H9 (cell line): ENCODE measurements at regions not wholly inside any gene's neighbourhood (a gene's known extent, or its start where the extent isn't known, plus 50 kb on each side); places are given as distances from the start of the nearest gene placed in this dataset.

ENCODE experiments used
- DNase-seq: peaks from one replicate; pipeline ENCODE4 v3.0.0-alpha.2; 2017
- H2AFZ ChIP-seq: one replicate; pipeline ENCODE4 v1.6.1; 2013; ENCODE audit warnings: mild to moderate bottlenecking, low read length, control low read depth, moderate library complexity
- H2AK5ac ChIP-seq: 2 replicates; pipeline ENCODE4 v1.6.1; 2013; ENCODE audit warnings: low read length, control low read depth, mixed read lengths; ENCODE audit not compliant: insufficient read length
- H2BK120ac ChIP-seq: one replicate; pipeline ENCODE4 v1.6.1; 2013; ENCODE audit warnings: low read depth, mild to moderate bottlenecking, low read length, control low read depth, inconsistent platforms; ENCODE audit not compliant: poor library complexity, severe bottlenecking
- H2BK12ac ChIP-seq: 2 replicates; pipeline ENCODE4 v1.6.1; 2013; ENCODE audit warnings: low read length, control low read depth, mixed read lengths, low read depth; ENCODE audit not compliant: insufficient read length
- H2BK15ac ChIP-seq: 2 replicates; pipeline ENCODE4 v1.6.1; 2013; ENCODE audit warnings: low read depth, low read length, control low read depth
- H2BK20ac ChIP-seq: one replicate; pipeline ENCODE4 v1.6.1; 2013; ENCODE audit warnings: low read depth, mild to moderate bottlenecking, low read length, control low read depth, inconsistent platforms; ENCODE audit not compliant: poor library complexity, severe bottlenecking
- H2BK5ac ChIP-seq: 2 replicates; pipeline ENCODE4 v1.6.1; 2013; ENCODE audit warnings: low read length, control low read depth, mixed read lengths; ENCODE audit not compliant: insufficient read length
- H3K14ac ChIP-seq: 2 replicates; pipeline ENCODE4 v1.6.1; 2013; ENCODE audit warnings: low read length, control low read depth; ENCODE audit not compliant: insufficient read depth
- H3K18ac ChIP-seq: 2 replicates; pipeline ENCODE4 v1.6.1; 2013; ENCODE audit warnings: low read depth, mild to moderate bottlenecking, mixed read lengths, low read length, control low read depth; ENCODE audit not compliant: insufficient read length
- H3K23ac ChIP-seq: 2 replicates; pipeline ENCODE4 v1.6.1; 2013; ENCODE audit warnings: low read length, control low read depth, mixed read lengths, low read depth; ENCODE audit not compliant: insufficient read length
- H3K23me2 ChIP-seq: 2 replicates; pipeline ENCODE4 v1.6.1; 2013; ENCODE audit warnings: low read depth, mild to moderate bottlenecking, mixed read lengths, low read length, control low read depth; ENCODE audit not compliant: insufficient read length, poor library complexity, severe bottlenecking
- H3K27ac ChIP-seq: 2 replicates; pipeline ENCODE4 v1.5.1; 2013; ENCODE audit warnings: low read length, control low read depth, mixed read lengths, low read depth; ENCODE audit not compliant: insufficient read length
- H3K27me3 ChIP-seq: 2 replicates; pipeline ENCODE4 v1.6.1; 2013; ENCODE audit warnings: low read length, control low read depth, inconsistent platforms; ENCODE audit not compliant: insufficient read depth
- H3K4ac ChIP-seq: 2 replicates; pipeline ENCODE4 v1.6.1; 2013; ENCODE audit warnings: low read depth, mild to moderate bottlenecking, control low read depth, inconsistent platforms, low read length, moderate library complexity
- H3K4me1 ChIP-seq: 2 replicates; pipeline ENCODE4 v1.6.1; 2013; ENCODE audit warnings: low read length, control low read depth, inconsistent platforms; ENCODE audit not compliant: insufficient read depth
- H3K4me2 ChIP-seq: 2 replicates; pipeline ENCODE4 v1.6.1; 2013; ENCODE audit warnings: low read length, control low read depth, mixed read lengths; ENCODE audit not compliant: insufficient read length, insufficient read depth
- H3K56ac ChIP-seq: 2 replicates; pipeline ENCODE4 v1.6.1; 2013; ENCODE audit warnings: low read depth, mild to moderate bottlenecking, mixed read lengths, low read length, control low read depth; ENCODE audit not compliant: insufficient read length
- H3K79me1 ChIP-seq: 2 replicates; pipeline ENCODE4 v1.6.1; 2013; ENCODE audit warnings: low read depth, mild to moderate bottlenecking, moderate library complexity, low read length, control low read depth, inconsistent platforms; ENCODE audit not compliant: insufficient read depth, poor library complexity, severe bottlenecking
- H3K79me2 ChIP-seq: 2 replicates; pipeline ENCODE4 v1.6.1; 2013; ENCODE audit warnings: low read length, control low read depth, inconsistent platforms; ENCODE audit not compliant: insufficient read depth
- H3K9ac ChIP-seq: 2 replicates; pipeline ENCODE4 v1.6.1; 2013; ENCODE audit warnings: low read length, control low read depth, mixed read lengths; ENCODE audit not compliant: insufficient read length; ENCODE audit errors: extremely low read depth
- H3K9me3 ChIP-seq: one replicate; pipeline ENCODE4 v1.6.1; 2013; ENCODE audit warnings: low read depth, low read length, inconsistent platforms; ENCODE audit not compliant: control insufficient read depth
- H3T11ph ChIP-seq: one replicate; pipeline ENCODE4 v1.6.1; 2013; ENCODE audit warnings: mild to moderate bottlenecking, low read length, control low read depth, inconsistent platforms
- H4K20me1 ChIP-seq: one replicate; pipeline ENCODE4 v1.6.1; 2013; ENCODE audit not compliant: control insufficient read depth, insufficient read length, insufficient read depth
- H4K5ac ChIP-seq: 2 replicates; pipeline ENCODE4 v1.6.1; 2013; ENCODE audit warnings: low read depth, mild to moderate bottlenecking, mixed read lengths, low read length, control low read depth; ENCODE audit not compliant: insufficient read length
- H4K8ac ChIP-seq: replicated peaks from 2 replicates; pipeline ENCODE4 v1.6.1; 2013; ENCODE audit warnings: low read length, control low read depth, mixed read lengths, low read depth; ENCODE audit not compliant: insufficient read length
- H4K91ac ChIP-seq: 2 replicates; pipeline ENCODE4 v1.6.1; 2013; ENCODE audit warnings: low read depth, mild to moderate bottlenecking, moderate library complexity, mixed read lengths, low read length, control low read depth; ENCODE audit not compliant: insufficient read length
- H3K27ac Mint-ChIP-seq, 3 experiments: 2 replicates in 2 of 3; 3 replicates in 1 of 3; pipeline ENCODE4 v1.8.0; 2020 to 2021; ENCODE audit warnings: mixed read lengths in 3 of 3, mild to moderate bottlenecking in 1 of 3, moderate library complexity in 1 of 3
- H3K27me3 Mint-ChIP-seq: 2 replicates; pipeline ENCODE4 v1.8.0; 2021; ENCODE audit warnings: low read depth, mild to moderate bottlenecking, moderate library complexity, mixed read lengths
- H3K36me3 Mint-ChIP-seq, 3 experiments: 2 replicates in 2 of 3; 3 replicates in 1 of 3; pipeline ENCODE4 v1.8.0; 2020 to 2021; ENCODE audit warnings: low read depth in 3 of 3, mixed read lengths in 3 of 3; ENCODE audit not compliant: insufficient read depth in 1 of 3
- H3K4me1 Mint-ChIP-seq, 2 experiments: 2 replicates each; pipeline ENCODE4 v1.8.0; 2020; ENCODE audit warnings: mixed read lengths in 2 of 2
- H3K4me3 Mint-ChIP-seq, 2 experiments: 2 replicates in 1 of 2; 3 replicates in 1 of 2; pipeline ENCODE4 v1.8.0; 2020 to 2021; ENCODE audit warnings: mild to moderate bottlenecking in 2 of 2, mixed read lengths in 2 of 2, moderate library complexity in 1 of 2
- H3K9me3 Mint-ChIP-seq, 2 experiments: 2 replicates in 1 of 2; 3 replicates in 1 of 2; pipeline ENCODE4 v1.8.0; 2020; ENCODE audit warnings: mild to moderate bottlenecking in 2 of 2, mixed read lengths in 2 of 2, moderate library complexity in 1 of 2
- CTCF ChIP-seq: fragments of 200-600 bp; sonication (generic); conservative IDR thresholded peaks from 3 replicates; pipeline ENCODE4 v1.8.0; 2021; ENCODE audit warnings: antibody characterized with exemption, mild to moderate bottlenecking
- WGBS: extraction: QIAGEN DNeasy Blood & Tissue Kit; methylation state at CpG from one replicate; pipeline ENCODE4 v1.1.7; 2013; ENCODE audit warnings: missing lambda C conversion rate, low lambda C conversion rate, mixed read lengths; ENCODE audit not compliant: insufficient read length; ENCODE audit errors: extremely low coverage; 5-methylcytosine and 5-hydroxymethylcytosine counted together

- no peak overlapping the region for H2AK5ac ChIP-seq
- no peak for DNase-seq
- H3K27ac Mint-ChIP-seq = no peak overlapping the region
- H3K14ac ChIP-seq = no peak overlapping the region
- peaks cover 0 to 10% (median 2%) of the 10 kb centered on the region in 3 experiments; a peak in 3 of 7 replicates for H3K36me3 Mint-ChIP-seq
- H3K79me1 ChIP-seq = no peaks in the 10 kb centered on the region
- H2AFZ ChIP-seq = no peak overlapping the region
- no peak overlapping the region for H3K4me2 ChIP-seq
- no peak overlapping the region for H2BK20ac ChIP-seq
- H3K9ac ChIP-seq = no peak overlapping the region
- no peak overlapping the region for H3K56ac ChIP-seq
- no peak overlapping the region for H2BK120ac ChIP-seq
- no peak overlapping the region for H2BK15ac ChIP-seq
- no peak overlapping the region for H3T11ph ChIP-seq
- H3K4ac ChIP-seq = no peak overlapping the region
- no peak overlapping the region for H3K27ac ChIP-seq
- no CpG with 5 or more reads among the region's 1 CpG for WGBS
- no peak overlapping the region for H3K18ac ChIP-seq
- no peak overlapping the region for H2BK5ac ChIP-seq
- H4K20me1 ChIP-seq = no peaks in the 10 kb centered on the region
- H4K8ac ChIP-seq = no peak overlapping the region
- H3K9me3 Mint-ChIP-seq = peaks cover 6% of the 10 kb centered on the region in 2 experiments; a peak in 3 of 5 replicates
- no peaks in the 10 kb centered on the region for H3K9me3 ChIP-seq
- H2BK12ac ChIP-seq = no peak overlapping the region
- no peak overlapping the region for H4K91ac ChIP-seq
- no peaks in the 10 kb centered on the region for H3K79me2 ChIP-seq
- no peaks in the 10 kb centered on the region for H3K27me3 ChIP-seq
- TF ChIP-seq CTCF = peak; percentile 82
- H3K27me3 Mint-ChIP-seq = no peaks in the 10 kb centered on the region
- H3K23ac ChIP-seq = no peak overlapping the region
- no peak overlapping the region for H3K4me3 Mint-ChIP-seq
- H3K23me2 ChIP-seq = no peaks in the 10 kb centered on the region
- H3K4me1 Mint-ChIP-seq = no peaks in the 10 kb centered on the region; a peak in 1 of 4 replicates
- H3K4me1 ChIP-seq = no peaks in the 10 kb centered on the region
- no peak overlapping the region for H4K5ac ChIP-seq
Measured at GRCh38 chr13:84844473-84844872, 954.7 kb downstream of the SLITRK6 start.
